CD8-positive, alpha-beta memory T cell (primary cell): ENCODE measurements at regions not wholly inside any gene's neighbourhood (a gene's known extent, or its start where the extent isn't known, plus 50 kb on each side); places are given as distances from the start of the nearest gene placed in this dataset.
"Not testable (repeated sequence)": the region's sequence is repeated elsewhere in the genome, so short reads cannot be mapped to it uniquely, and the experiment has no call there.

ENCODE experiments used
- CTCF ChIA-PET: fragments of 350-600 bp; sonication (Branson Sonifier 250); formaldehyde crosslinking; loops from one replicate; lab custom pipeline; 2021; ENCODE audit warnings: antibody characterized with exemption; lab: Charles Lee
- POLR2A ChIA-PET: fragments of 350-600 bp; sonication (Branson Sonifier 250); formaldehyde crosslinking; loops from one replicate; lab custom pipeline; 2021; ENCODE audit warnings: antibody characterized with exemption; lab: Charles Lee
- DNase-seq, 5 donors: peaks; one replicate each; pipeline versions ENCODE4 v3.0.0 to v3.0.0-alpha.2; 2020 to 2022; ENCODE audit warnings: mixed read lengths in 1 of 5
- H3K27ac ChIP-seq: one replicate; pipeline ENCODE4 v1.7.0; 2013; ENCODE audit warnings: low read depth, mild to moderate bottlenecking, low read length, moderate library complexity
- H3K27me3 ChIP-seq: 2 replicates; pipeline ENCODE4 v1.7.0; 2013; ENCODE audit warnings: low read length, mild to moderate bottlenecking; ENCODE audit not compliant: insufficient read depth, poor library complexity, severe bottlenecking
- H3K36me3 ChIP-seq: 2 replicates; pipeline ENCODE4 v1.7.0; 2013; ENCODE audit warnings: mild to moderate bottlenecking, low read length, moderate library complexity; ENCODE audit not compliant: insufficient read depth
- H3K4me1 ChIP-seq: 2 replicates; pipeline ENCODE4 v1.7.0; 2013; ENCODE audit warnings: mild to moderate bottlenecking, low read length, moderate library complexity; ENCODE audit not compliant: insufficient read depth
- H3K4me3 ChIP-seq: 2 replicates; pipeline ENCODE4 v1.7.0; 2013; ENCODE audit warnings: mild to moderate bottlenecking, low read length
- H3K9me3 ChIP-seq: 2 replicates; pipeline ENCODE4 v1.7.0; 2013; ENCODE audit warnings: mild to moderate bottlenecking, low read length
- H3K27ac Mint-ChIP-seq, 8 donors: one replicate each; pipeline ENCODE4 v1.8.0; 2020 to 2021; ENCODE audit warnings: mixed read lengths in 8 of 8, mild to moderate bottlenecking in 6 of 8, inconsistent platforms in 3 of 8, moderate library complexity in 3 of 8
- H3K27me3 Mint-ChIP-seq, 2 donors: one replicate each; pipeline ENCODE4 v1.8.0; 2020 to 2021; ENCODE audit warnings: mixed read lengths in 2 of 2, mild to moderate bottlenecking in 1 of 2, moderate library complexity in 1 of 2
- H3K36me3 Mint-ChIP-seq, 3 donors: one replicate each; pipeline ENCODE4 v1.8.0; 2020 to 2021; ENCODE audit warnings: mixed read lengths in 3 of 3, inconsistent platforms in 1 of 3, mild to moderate bottlenecking in 1 of 3
- H3K4me1 Mint-ChIP-seq, 3 donors: one replicate each; pipeline ENCODE4 v1.8.0; 2020 to 2021; ENCODE audit warnings: mixed read lengths in 3 of 3, inconsistent platforms in 1 of 3, mild to moderate bottlenecking in 1 of 3
- H3K4me3 Mint-ChIP-seq, 7 donors: one replicate each; pipeline ENCODE4 v1.8.0; 2020 to 2021; ENCODE audit warnings: mixed read lengths in 7 of 7, mild to moderate bottlenecking in 6 of 7, moderate library complexity in 4 of 7, inconsistent platforms in 2 of 7
- H3K9me3 Mint-ChIP-seq, 5 donors: one replicate each; pipeline ENCODE4 v1.8.0; 2020 to 2022; ENCODE audit warnings: mixed read lengths in 5 of 5, mild to moderate bottlenecking in 3 of 5, moderate library complexity in 2 of 5, inconsistent platforms in 1 of 5

- H3K27me3 ChIP-seq, POLR2A ChIA-PET, H3K9me3 ChIP-seq, H3K36me3 Mint-ChIP-seq, CTCF ChIA-PET, H3K36me3 ChIP-seq, H3K4me3 ChIP-seq, DNase-seq, H3K4me1 Mint-ChIP-seq, H3K4me1 ChIP-seq, H3K4me3 Mint-ChIP-seq, H3K9me3 Mint-ChIP-seq, H3K27ac Mint-ChIP-seq, H3K27ac ChIP-seq: not testable (repeated sequence)
- H3K27me3 Mint-ChIP-seq: peaks cover 8 to 42% of the 10 kb centered on the region in 2 donors
Measured at GRCh38 chr7:8347395-8347794, 85.4 kb upstream of the ICA1 start.

GRCh38 chr7:8351654-8352053, 81.8 kb upstream of the NXPH1 start:
- H3K4me1 Mint-ChIP-seq, H3K4me3 Mint-ChIP-seq, DNase-seq, H3K27me3 ChIP-seq, H3K36me3 Mint-ChIP-seq, H3K9me3 Mint-ChIP-seq, H3K4me3 ChIP-seq, H3K4me1 ChIP-seq, H3K36me3 ChIP-seq, H3K27ac ChIP-seq, H3K9me3 ChIP-seq, H3K27ac Mint-ChIP-seq, CTCF ChIA-PET, POLR2A ChIA-PET: not testable (repeated sequence)
- peaks cover 0 to 28% of the 10 kb centered on the region in 2 donors for H3K27me3 Mint-ChIP-seq

GRCh38 chr7:8353991-8354390, 79.4 kb upstream of the NXPH1 start:
- Mint-ChIP-seq H3K4me3 (no peak overlapping the region), H3K9me3 (peaks cover 0 to 3% (median 0%) of the 10 kb centered on the region in 5 donors)
- CTCF ChIA-PET: no interaction called here

GRCh38 chr7:8354503-8354902, 78.9 kb upstream of the NXPH1 start:
- Mint-ChIP-seq H3K36me3 (no peaks in the 10 kb centered on the region), H3K4me3 (no peak overlapping the region), H3K9me3 (peaks cover 0 to 6% (median 0%) of the 10 kb centered on the region in 5 donors), H3K4me1 (no peaks in the 10 kb centered on the region), H3K27ac (peak overlapping the region in 1 of 8 donors; percentile 21), H3K27me3 (peaks cover 7 to 27% of the 10 kb centered on the region in 2 donors)
- H3K4me1 ChIP-seq: no peaks in the 10 kb centered on the region
- no peaks in the 10 kb centered on the region for H3K36me3 ChIP-seq
- POLR2A ChIA-PET: no interaction called here
- no peak overlapping the region for H3K4me3 ChIP-seq
- no peaks in the 10 kb centered on the region for H3K27me3 ChIP-seq
- CTCF ChIA-PET: no interaction called here
- H3K27ac ChIP-seq: no peak overlapping the region
- no peak for DNase-seq
- no peaks in the 10 kb centered on the region for H3K9me3 ChIP-seq

More at GRCh38 chr7:8353991-8354390, 79.4 kb upstream of the NXPH1 start:
- Mint-ChIP-seq H3K36me3 (no peaks in the 10 kb centered on the region), H3K4me1 (no peaks in the 10 kb centered on the region), H3K27me3 (peaks cover 7 to 27% of the 10 kb centered on the region in 2 donors), H3K27ac (no peak overlapping the region)
- Histone ChIP-seq H3K4me3 (no peak overlapping the region), H3K27ac (no peak overlapping the region), H3K4me1 (no peaks in the 10 kb centered on the region), H3K27me3 (no peaks in the 10 kb centered on the region), H3K9me3 (no peaks in the 10 kb centered on the region), H3K36me3 (no peaks in the 10 kb centered on the region)
- POLR2A ChIA-PET: no interaction called here
- DNase-seq: no peak

- Histone ChIP-seq H3K36me3 (no peaks in the 10 kb centered on the region), H3K4me3 (no peak overlapping the region), H3K9me3 (no peaks in the 10 kb centered on the region), H3K4me1 (no peaks in the 10 kb centered on the region), H3K27ac (no peak overlapping the region), H3K27me3 (no peaks in the 10 kb centered on the region)
- Mint-ChIP-seq H3K9me3 (peaks cover 0 to 6% (median 0%) of the 10 kb centered on the region in 5 donors), H3K27ac (no peak overlapping the region), H3K36me3 (no peaks in the 10 kb centered on the region), H3K4me1 (no peaks in the 10 kb centered on the region), H3K27me3 (peaks cover 8 to 28% of the 10 kb centered on the region in 2 donors), H3K4me3 (no peak overlapping the region)
- no peak for DNase-seq
- CTCF ChIA-PET: no interaction called here
- POLR2A ChIA-PET: no interaction called here
Measured at GRCh38 chr7:8356071-8356470, 77.3 kb upstream of the NXPH1 start.

GRCh38 chr7:8357536-8357935, 75.9 kb upstream of the NXPH1 start:
- Histone ChIP-seq H3K27me3 (no peaks in the 10 kb centered on the region), H3K4me3 (no peak overlapping the region), H3K27ac (no peak overlapping the region), H3K9me3 (no peaks in the 10 kb centered on the region), H3K4me1 (no peaks in the 10 kb centered on the region), H3K36me3 (no peaks in the 10 kb centered on the region)
- Mint-ChIP-seq H3K4me1 (no peaks in the 10 kb centered on the region), H3K27me3 (peaks cover 8 to 26% of the 10 kb centered on the region in 2 donors), H3K9me3 (peaks cover 0 to 6% (median 0%) of the 10 kb centered on the region in 5 donors), H3K27ac (no peak overlapping the region), H3K36me3 (no peaks in the 10 kb centered on the region), H3K4me3 (no peak overlapping the region)
- POLR2A ChIA-PET: no interaction called here
- no peak for DNase-seq
- CTCF ChIA-PET: no interaction called here

- Histone ChIP-seq H3K9me3 (no peaks in the 10 kb centered on the region), H3K4me1 (no peaks in the 10 kb centered on the region), H3K4me3 (no peak overlapping the region), H3K36me3 (no peaks in the 10 kb centered on the region), H3K27ac (no peak overlapping the region), H3K27me3 (no peaks in the 10 kb centered on the region)
- Mint-ChIP-seq H3K9me3 (peaks cover 0 to 6% (median 0%) of the 10 kb centered on the region in 5 donors), H3K4me3 (no peak overlapping the region), H3K27ac (no peak overlapping the region), H3K27me3 (peaks cover 8 to 41% of the 10 kb centered on the region in 2 donors), H3K4me1 (no peaks in the 10 kb centered on the region), H3K36me3 (no peaks in the 10 kb centered on the region)
- POLR2A ChIA-PET: no interaction called here
- CTCF ChIA-PET: no interaction called here
- no peak for DNase-seq
Measured at GRCh38 chr7:8360564-8361153, 72.8 kb upstream of the NXPH1 start.

GRCh38 chr7:8362723-8363369, 70.6 kb upstream of the NXPH1 start:
- no peak for DNase-seq
- H3K27ac Mint-ChIP-seq: no peak overlapping the region
- H3K4me3 ChIP-seq: no peak overlapping the region
- H3K4me1 Mint-ChIP-seq: no peaks in the 10 kb centered on the region
- H3K4me1 ChIP-seq: no peaks in the 10 kb centered on the region
- H3K27me3 ChIP-seq: no peaks in the 10 kb centered on the region
- no peaks in the 10 kb centered on the region for H3K36me3 ChIP-seq
- peaks cover 0 to 6% (median 0%) of the 10 kb centered on the region in 5 donors for H3K9me3 Mint-ChIP-seq
- CTCF ChIA-PET: no interaction called here
- no peaks in the 10 kb centered on the region for H3K9me3 ChIP-seq
- H3K27ac ChIP-seq: no peak overlapping the region
- peaks cover 1 to 40% of the 10 kb centered on the region in 2 donors for H3K27me3 Mint-ChIP-seq
- no peaks in the 10 kb centered on the region for H3K36me3 Mint-ChIP-seq
- H3K4me3 Mint-ChIP-seq: no peak overlapping the region
- POLR2A ChIA-PET: no interaction called here
